Uterus (tissue), 3 donors: ENCODE measurements at regions not wholly inside any gene's neighbourhood (a gene's known extent, or its start where the extent isn't known, plus 50 kb on each side); places are given as distances from the start of the nearest gene placed in this dataset.

Experiments
- DNase-seq, 2 donors: peaks; one replicate each; pipeline ENCODE4 v3.0.0-alpha.2; 2019 to 2020
- H3K27ac ChIP-seq, 2 donors: fragments of 200-600 bp; sonication (generic); 1 replicate in 1 of 2; 2 replicates in 1 of 2; pipeline ENCODE4 v1.5.1; 2016 to 2018
- H3K27me3 ChIP-seq, 2 donors: fragments of 200-600 bp; sonication (generic); one replicate each; pipeline ENCODE4 v1.5.1; 2018 to 2019; ENCODE audit warnings: control low read depth in 1 of 2
- H3K36me3 ChIP-seq, 2 donors: fragments of 200-600 bp; sonication (generic); one replicate each; pipeline ENCODE4 v1.5.1; 2019; ENCODE audit warnings: control low read depth in 1 of 2
- H3K4me1 ChIP-seq, 2 donors: fragments of 200-600 bp; sonication (generic); one replicate each; pipeline ENCODE4 v1.5.1; 2018 to 2019; ENCODE audit warnings: control low read depth in 1 of 2
- H3K4me3 ChIP-seq, 2 donors: fragments of 200-600 bp; sonication (generic); 1 replicate in 1 of 2; 2 replicates in 1 of 2; pipeline ENCODE4 v1.5.1; 2018 to 2019; ENCODE audit warnings: mild to moderate bottlenecking in 1 of 2
- H3K9me3 ChIP-seq, 2 donors: fragments of 200-600 bp; sonication (generic); one replicate each; pipeline ENCODE4 v1.5.1; 2019; ENCODE audit warnings: control low read depth in 1 of 2
- POLR2A ChIP-seq, 2 donors: fragments of 450-650 bp; IDR thresholded peaks; one replicate each; pipeline ENCODE4 v1.6.1; 2016; ENCODE audit warnings: antibody characterized with exemption in 2 of 2, mild to moderate bottlenecking in 1 of 2, moderate library complexity in 1 of 2
- intact Hi-C: fragments of 100-400 bp; cut with DNase I; formaldehyde crosslinking; loops from one replicate; pipeline ENCODE4 v1.15.1; 2023; ENCODE audit warnings: low total_unique reads
- TF ChIP-seq, protein P1 (sequence below), 4 experiments: fragments of 200-600 bp in 2 of 4; fragments of 450-650 bp in 2 of 4; sonication (generic) in 2 of 4; IDR thresholded peaks; one replicate each; pipeline ENCODE4 v1.5.1; 2016 to 2019; ENCODE audit warnings: antibody characterized with exemption in 4 of 4, mild to moderate bottlenecking in 2 of 4, moderate library complexity in 1 of 4
- donor health status: DM: yes; HTN: yes; CAD: no.

DNA sequence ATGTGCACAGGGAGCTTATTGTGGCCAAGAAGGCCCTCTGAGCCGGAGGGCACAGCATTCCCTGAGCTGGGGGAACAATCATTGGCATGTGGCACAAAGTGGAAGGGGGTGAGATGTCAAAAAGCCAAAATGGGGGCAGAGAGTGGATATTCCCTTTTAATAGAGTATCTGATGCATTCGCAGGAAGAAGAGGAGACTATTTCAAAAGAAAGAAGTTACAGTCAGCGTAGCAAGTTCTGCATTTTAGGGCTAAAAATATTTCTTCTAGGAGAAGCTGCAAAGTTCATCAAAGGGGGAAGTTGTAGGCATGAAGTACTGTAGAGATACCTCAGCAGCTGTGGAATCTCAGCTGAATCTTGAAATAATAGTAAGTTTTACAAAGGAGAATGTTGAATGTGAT is 136.0 kb upstream of the WDR11 start:
- Histone ChIP-seq H3K9me3 (no peaks in the 10 kb centered on the region), H3K27me3 (no peaks in the 10 kb centered on the region), H3K4me3 (no peak overlapping the region), H3K4me1 (no peaks in the 10 kb centered on the region), H3K27ac (no peak overlapping the region), H3K36me3 (no peaks in the 10 kb centered on the region)
- no peak for TF ChIP-seq POLR2A (IDR thresholded peaks at IDR 0.05)
- TF ChIP-seq, protein P1, sequence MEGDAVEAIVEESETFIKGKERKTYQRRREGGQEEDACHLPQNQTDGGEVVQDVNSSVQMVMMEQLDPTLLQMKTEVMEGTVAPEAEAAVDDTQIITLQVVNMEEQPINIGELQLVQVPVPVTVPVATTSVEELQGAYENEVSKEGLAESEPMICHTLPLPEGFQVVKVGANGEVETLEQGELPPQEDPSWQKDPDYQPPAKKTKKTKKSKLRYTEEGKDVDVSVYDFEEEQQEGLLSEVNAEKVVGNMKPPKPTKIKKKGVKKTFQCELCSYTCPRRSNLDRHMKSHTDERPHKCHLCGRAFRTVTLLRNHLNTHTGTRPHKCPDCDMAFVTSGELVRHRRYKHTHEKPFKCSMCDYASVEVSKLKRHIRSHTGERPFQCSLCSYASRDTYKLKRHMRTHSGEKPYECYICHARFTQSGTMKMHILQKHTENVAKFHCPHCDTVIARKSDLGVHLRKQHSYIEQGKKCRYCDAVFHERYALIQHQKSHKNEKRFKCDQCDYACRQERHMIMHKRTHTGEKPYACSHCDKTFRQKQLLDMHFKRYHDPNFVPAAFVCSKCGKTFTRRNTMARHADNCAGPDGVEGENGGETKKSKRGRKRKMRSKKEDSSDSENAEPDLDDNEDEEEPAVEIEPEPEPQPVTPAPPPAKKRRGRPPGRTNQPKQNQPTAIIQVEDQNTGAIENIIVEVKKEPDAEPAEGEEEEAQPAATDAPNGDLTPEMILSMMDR (IDR thresholded peaks at IDR 0.05), result no peak
- DNase-seq, result no peak
- intact Hi-C loops, result no loop called here

DNA sequence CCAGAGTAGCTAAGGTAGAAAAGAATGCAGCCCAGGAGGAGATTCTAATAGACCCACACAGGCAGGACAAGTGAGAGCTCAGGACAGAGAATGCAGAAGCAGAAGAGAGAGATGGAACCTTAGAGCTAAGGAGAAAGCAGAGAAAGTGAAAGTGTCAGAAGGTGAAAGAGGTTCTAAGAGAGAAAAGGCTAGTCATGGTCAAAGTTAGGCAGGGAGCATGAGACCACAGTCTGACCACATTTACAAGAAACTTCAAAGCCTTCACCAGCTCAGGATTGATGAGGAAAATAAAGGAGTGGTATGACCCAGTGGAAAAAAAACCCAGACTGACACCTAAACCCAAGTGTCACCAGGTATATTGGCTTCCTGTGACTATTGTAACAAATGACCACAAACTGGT is 131.8 kb upstream of the WDR11 start:
- intact Hi-C loops, result no loop called here
- no peak for DNase-seq
- H3K4me1 ChIP-seq, result no peaks in the 10 kb centered on the region
- H3K36me3 ChIP-seq, result no peaks in the 10 kb centered on the region
- H3K27me3 ChIP-seq, result no peaks in the 10 kb centered on the region
- H3K9me3 ChIP-seq, result no peaks in the 10 kb centered on the region
- TF ChIP-seq, protein P1 (IDR thresholded peaks at IDR 0.05), result no peak
- TF ChIP-seq POLR2A (IDR thresholded peaks at IDR 0.05), result no peak
- no peak overlapping the region for H3K4me3 ChIP-seq
- no peak overlapping the region for H3K27ac ChIP-seq

DNA sequence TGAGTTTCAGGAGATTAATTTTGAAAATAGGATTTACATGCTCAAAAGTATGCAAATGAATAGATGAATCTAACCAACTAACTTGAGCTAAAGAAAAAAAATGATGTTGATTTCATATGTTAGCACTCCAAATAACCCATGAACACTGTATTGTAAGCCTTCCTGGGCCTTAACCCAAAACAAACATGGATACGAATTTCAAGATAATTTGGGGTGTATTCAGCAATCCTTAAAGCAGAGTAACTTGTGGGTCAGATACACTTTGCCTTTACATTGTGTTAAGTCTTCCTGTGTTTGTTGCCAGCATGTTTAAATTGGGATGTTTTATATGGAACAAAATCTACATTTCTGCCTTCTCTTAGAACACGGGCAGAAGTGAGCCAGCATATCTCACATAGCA is 124.2 kb upstream of the WDR11 start:
- Histone ChIP-seq H3K4me1 (no peaks in the 10 kb centered on the region), H3K4me3 (no peak overlapping the region), H3K9me3 (no peaks in the 10 kb centered on the region), H3K27ac (no peak overlapping the region), H3K36me3 (no peaks in the 10 kb centered on the region), H3K27me3 (no peaks in the 10 kb centered on the region)
- intact Hi-C loops, result no loop called here
- TF ChIP-seq, protein P1 (IDR thresholded peaks at IDR 0.05), result no peak
- no peak for TF ChIP-seq POLR2A (IDR thresholded peaks at IDR 0.05)
- no peak for DNase-seq

DNA sequence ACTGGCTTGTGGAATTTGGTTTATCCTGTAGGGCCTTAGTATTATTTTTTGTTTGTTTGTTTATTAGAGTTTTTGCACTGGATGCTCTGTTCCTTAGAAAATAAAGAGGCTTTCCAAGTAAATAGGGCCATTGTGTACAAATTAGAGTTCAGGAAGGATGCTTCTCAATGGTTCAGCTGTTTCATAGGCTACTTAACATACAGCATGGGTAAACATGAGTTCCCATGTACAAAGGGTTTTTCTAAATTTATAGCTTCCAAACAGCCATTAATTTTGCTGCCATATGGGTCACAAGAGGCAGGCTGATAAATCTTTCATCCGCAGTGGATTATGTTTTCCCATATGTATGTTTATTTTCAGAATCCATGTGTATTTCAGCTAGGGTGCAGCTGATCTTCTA is 121.6 kb upstream of the WDR11 start:
- no peak for DNase-seq
- Histone ChIP-seq H3K36me3 (no peaks in the 10 kb centered on the region), H3K27me3 (no peaks in the 10 kb centered on the region), H3K27ac (no peak overlapping the region), H3K4me3 (no peak overlapping the region), H3K9me3 (no peaks in the 10 kb centered on the region), H3K4me1 (no peaks in the 10 kb centered on the region)
- intact Hi-C loops, result no loop called here
- TF ChIP-seq POLR2A (IDR thresholded peaks at IDR 0.05), result no peak
- TF ChIP-seq, protein P1 (IDR thresholded peaks at IDR 0.05), result no peak

DNA sequence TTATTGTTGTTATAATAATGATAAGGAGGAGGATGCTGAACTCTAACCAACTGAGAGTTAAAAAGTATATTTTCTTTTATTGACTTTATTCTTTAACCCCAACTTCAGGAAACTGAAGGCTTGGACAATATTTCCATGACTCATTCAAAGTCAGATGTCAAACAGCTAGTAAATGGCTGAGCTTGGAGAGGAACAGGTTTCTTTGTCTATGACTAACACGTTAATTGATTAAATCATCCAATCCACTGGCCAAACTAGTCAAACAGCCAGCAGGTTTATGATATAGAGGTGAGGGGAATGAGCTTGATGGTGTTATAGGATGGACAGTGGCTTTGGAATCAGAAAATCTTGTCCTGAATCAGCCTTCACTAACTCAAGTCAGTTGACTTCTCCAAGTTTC is 119.1 kb upstream of the WDR11 start:
- DNase-seq, result no peak
- no peaks in the 10 kb centered on the region for H3K27me3 ChIP-seq
- H3K4me3 ChIP-seq, result no peak overlapping the region
- no peaks in the 10 kb centered on the region for H3K4me1 ChIP-seq
- H3K27ac ChIP-seq, result no peak overlapping the region
- no peaks in the 10 kb centered on the region for H3K9me3 ChIP-seq
- intact Hi-C loops, result no loop called here
- no peaks in the 10 kb centered on the region for H3K36me3 ChIP-seq
- no peak for TF ChIP-seq POLR2A (IDR thresholded peaks at IDR 0.05)
- TF ChIP-seq, protein P1 (IDR thresholded peaks at IDR 0.05), result no peak
